ENCODE measurements at regions not wholly inside any gene's neighbourhood (a gene's known extent, or its start where the extent isn't known, plus 50 kb on each side); places are given as distances from the start of the nearest gene placed in this dataset.

- no peak overlapping the region for H3K4me2 ChIP-seq
- H4K20me1 ChIP-seq (ENCODE audit: insufficient read depth, poor library complexity, severe bottlenecking) = no peaks in the 10 kb centered on the region
- 94% methylated on average over 24 of the region's 24 CpGs for WGBS (ENCODE audit: low lambda C conversion rate, missing lambda C conversion rate)
- H3K9me2 ChIP-seq (replicated peaks; ENCODE audit: insufficient read depth) = no peaks in the 10 kb centered on the region
- H3K9me3 ChIP-seq (ENCODE audit: low read depth) = no peaks in the 10 kb centered on the region
- no peak overlapping the region for H2AFZ ChIP-seq
- no peaks in the 10 kb centered on the region for H3K27me3 ChIP-seq
- no peak for DNase-seq (ENCODE audit: low spot score)
- no peaks in the 10 kb centered on the region for H3K79me2 ChIP-seq
- TF ChIP-seq EZH2phosphoT487 (IDR thresholded peaks at IDR 0.05; ENCODE audit: low read depth, severe bottlenecking, unreplicated experiment) (no peak), EZH2 (IDR thresholded peaks at IDR 0.05; ENCODE audit: borderline replicate concordance) (no peak), CTCF (IDR thresholded peaks at IDR 0.05; ENCODE audit: poor library complexity) (no peak)
- no peak overlapping the region for H3K4me3 ChIP-seq
- H3K4me1 ChIP-seq (ENCODE audit: insufficient read depth) = no peaks in the 10 kb centered on the region
- H3K36me3 ChIP-seq (replicated peaks; ENCODE audit: insufficient read depth, low read depth) = no peaks in the 10 kb centered on the region
- no peak overlapping the region for H3K27ac ChIP-seq
Observed at GRCh38 chr2:796141-796985, 119.2 kb upstream of the TMEM18 start.

GRCh38 chr2:795531-796041, 118.4 kb upstream of the TMEM18 start:
- Histone ChIP-seq H3K27ac (no peak overlapping the region), H3K4me3 (no peak overlapping the region), H3K36me3 (replicated peaks; ENCODE audit: insufficient read depth, low read depth) (no peaks in the 10 kb centered on the region), H3K79me2 (no peaks in the 10 kb centered on the region), H3K27me3 (no peaks in the 10 kb centered on the region), H3K4me1 (ENCODE audit: insufficient read depth) (no peaks in the 10 kb centered on the region), H3K4me2 (no peak overlapping the region), H4K20me1 (ENCODE audit: insufficient read depth, poor library complexity, severe bottlenecking) (no peaks in the 10 kb centered on the region), H2AFZ (no peak overlapping the region), H3K9me2 (replicated peaks; ENCODE audit: insufficient read depth) (no peaks in the 10 kb centered on the region), H3K9me3 (ENCODE audit: low read depth) (no peaks in the 10 kb centered on the region)
- DNase-seq (ENCODE audit: low spot score) = no peak
- TF ChIP-seq EZH2 (IDR thresholded peaks at IDR 0.05; ENCODE audit: borderline replicate concordance) (no peak), EZH2phosphoT487 (IDR thresholded peaks at IDR 0.05; ENCODE audit: low read depth, severe bottlenecking, unreplicated experiment) (no peak), CTCF (IDR thresholded peaks at IDR 0.05; ENCODE audit: poor library complexity) (no peak)
- 81% methylated on average over 18 of the region's 18 CpGs for WGBS (ENCODE audit: low lambda C conversion rate, missing lambda C conversion rate)

DNA sequence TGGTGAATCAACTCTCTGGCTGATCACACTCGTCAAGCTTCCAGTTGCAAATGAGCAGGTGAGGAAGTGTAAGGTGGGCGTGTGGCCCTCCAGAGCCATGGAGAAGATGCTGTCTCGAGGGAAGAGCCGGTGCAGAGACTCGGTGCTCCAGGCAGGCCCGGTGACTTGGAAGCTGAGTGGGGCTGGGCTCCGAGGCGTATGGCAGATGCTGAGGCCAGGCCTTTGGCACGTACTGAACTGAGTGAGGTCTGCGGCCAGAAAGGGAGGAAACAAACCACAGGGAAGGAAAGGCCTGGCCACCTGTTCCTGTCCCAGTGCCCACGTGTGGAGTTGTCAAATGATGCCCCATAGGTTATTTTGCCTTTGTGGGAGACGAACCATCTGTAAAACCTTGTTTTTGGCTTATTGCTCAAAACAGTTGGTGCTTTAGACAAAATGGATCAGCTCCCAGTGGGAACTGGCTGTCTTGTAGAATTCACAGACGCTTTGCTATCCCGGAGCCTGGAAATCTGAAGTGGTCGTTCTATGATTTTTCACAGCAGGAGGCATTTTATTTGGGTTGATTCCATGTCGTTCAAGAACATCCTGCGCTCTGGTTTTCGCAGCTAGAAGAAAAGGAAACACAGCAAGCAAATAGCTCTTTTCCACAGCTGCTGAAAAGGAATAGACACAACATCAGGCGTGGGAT, 117.5 kb upstream of the TMEM18 start:
- H3K4me3 ChIP-seq = no peak overlapping the region
- H3K27ac ChIP-seq = no peak overlapping the region
- no peak overlapping the region for H2AFZ ChIP-seq
- no peaks in the 10 kb centered on the region for H3K9me3 ChIP-seq (ENCODE audit: low read depth)
- H3K79me2 ChIP-seq = no peaks in the 10 kb centered on the region
- TF ChIP-seq CTCF (IDR thresholded peaks at IDR 0.05; ENCODE audit: poor library complexity) (no peak), EZH2phosphoT487 (IDR thresholded peaks at IDR 0.05; ENCODE audit: low read depth, severe bottlenecking, unreplicated experiment) (no peak), EZH2 (IDR thresholded peaks at IDR 0.05; ENCODE audit: borderline replicate concordance) (no peak)
- no peaks in the 10 kb centered on the region for H4K20me1 ChIP-seq (ENCODE audit: insufficient read depth, poor library complexity, severe bottlenecking)
- H3K4me1 ChIP-seq (ENCODE audit: insufficient read depth) = no peaks in the 10 kb centered on the region
- H3K9me2 ChIP-seq (replicated peaks; ENCODE audit: insufficient read depth) = no peaks in the 10 kb centered on the region
- H3K27me3 ChIP-seq = no peaks in the 10 kb centered on the region
- no peak for DNase-seq (ENCODE audit: low spot score)
- no peak overlapping the region for H3K4me2 ChIP-seq
- no peaks in the 10 kb centered on the region for H3K36me3 ChIP-seq (replicated peaks; ENCODE audit: insufficient read depth, low read depth)
- 90% methylated on average over 19 of the region's 19 CpGs for WGBS (ENCODE audit: low lambda C conversion rate, missing lambda C conversion rate)

Measured in hepatocyte (in vitro differentiated cells).